Type B pancreatic cell (in vitro differentiated cells): ENCODE measurements at regions not wholly inside any gene's neighbourhood (a gene's known extent, or its start where the extent isn't known, plus 50 kb on each side); places are given as distances from the start of the nearest gene placed in this dataset.
"Not testable (repeated sequence)": the region's sequence is repeated elsewhere in the genome, so short reads cannot be mapped to it uniquely, and the experiment has no call there.

Experiments
- DNase-seq: peaks from one replicate; pipeline ENCODE4 v3.0.0; 2021; ENCODE audit warnings: mixed read lengths; ENCODE audit not compliant: unreplicated experiment; ENCODE audit errors: extremely low spot score
- H3K27ac Mint-ChIP-seq: 2 replicates; pipeline ENCODE4 v1.8.0; 2021; ENCODE audit warnings: mild to moderate bottlenecking, mixed read lengths
- H3K27me3 Mint-ChIP-seq: 2 replicates; pipeline ENCODE4 v1.8.0; 2021; ENCODE audit warnings: mixed read lengths
- H3K36me3 Mint-ChIP-seq: 2 replicates; pipeline ENCODE4 v1.8.0; 2021; ENCODE audit warnings: mixed read lengths
- H3K4me1 Mint-ChIP-seq: one replicate; pipeline ENCODE4 v1.8.0; 2021; ENCODE audit warnings: mixed read lengths; ENCODE audit not compliant: unreplicated experiment
- H3K4me3 Mint-ChIP-seq: 2 replicates; pipeline ENCODE4 v1.8.0; 2021; ENCODE audit warnings: mild to moderate bottlenecking, mixed read lengths
- H3K9me3 Mint-ChIP-seq: 2 replicates; pipeline ENCODE4 v1.8.0; 2021; ENCODE audit warnings: mixed read lengths
- TF ChIP-seq, protein P1 (sequence below): fragments of 200-600 bp; sonication (generic); conservative IDR thresholded peaks from 2 replicates; pipeline ENCODE4 v1.5.0; 2021; ENCODE audit warnings: antibody characterized with exemption, mild to moderate bottlenecking

DNA sequence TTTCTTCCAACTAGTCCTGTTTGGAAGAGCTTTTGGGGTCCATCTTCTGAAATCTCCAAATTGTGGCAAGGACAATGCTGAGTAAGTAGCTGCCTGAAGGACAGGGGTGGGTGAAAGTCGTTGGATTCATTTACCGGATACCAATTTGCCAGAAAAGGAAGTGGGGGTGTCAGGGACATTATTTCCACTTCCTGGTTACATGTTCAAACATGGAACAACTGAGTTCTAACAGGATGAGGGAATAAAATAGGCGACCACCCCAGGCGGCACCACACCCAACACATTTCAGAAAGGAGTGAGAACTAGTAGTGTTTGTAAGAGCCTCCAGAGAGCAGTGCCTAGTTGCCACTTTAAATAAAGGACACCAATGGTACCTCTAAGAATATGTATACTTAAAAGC, 158.6 kb upstream of the SERTAD2 start:
- no peaks in the 10 kb centered on the region for H3K36me3 Mint-ChIP-seq
- no peak for DNase-seq
- no peaks in the 10 kb centered on the region for H3K9me3 Mint-ChIP-seq
- H3K4me3 Mint-ChIP-seq: no peak overlapping the region
- H3K4me1 Mint-ChIP-seq: no peaks in the 10 kb centered on the region
- TF ChIP-seq, protein P1, sequence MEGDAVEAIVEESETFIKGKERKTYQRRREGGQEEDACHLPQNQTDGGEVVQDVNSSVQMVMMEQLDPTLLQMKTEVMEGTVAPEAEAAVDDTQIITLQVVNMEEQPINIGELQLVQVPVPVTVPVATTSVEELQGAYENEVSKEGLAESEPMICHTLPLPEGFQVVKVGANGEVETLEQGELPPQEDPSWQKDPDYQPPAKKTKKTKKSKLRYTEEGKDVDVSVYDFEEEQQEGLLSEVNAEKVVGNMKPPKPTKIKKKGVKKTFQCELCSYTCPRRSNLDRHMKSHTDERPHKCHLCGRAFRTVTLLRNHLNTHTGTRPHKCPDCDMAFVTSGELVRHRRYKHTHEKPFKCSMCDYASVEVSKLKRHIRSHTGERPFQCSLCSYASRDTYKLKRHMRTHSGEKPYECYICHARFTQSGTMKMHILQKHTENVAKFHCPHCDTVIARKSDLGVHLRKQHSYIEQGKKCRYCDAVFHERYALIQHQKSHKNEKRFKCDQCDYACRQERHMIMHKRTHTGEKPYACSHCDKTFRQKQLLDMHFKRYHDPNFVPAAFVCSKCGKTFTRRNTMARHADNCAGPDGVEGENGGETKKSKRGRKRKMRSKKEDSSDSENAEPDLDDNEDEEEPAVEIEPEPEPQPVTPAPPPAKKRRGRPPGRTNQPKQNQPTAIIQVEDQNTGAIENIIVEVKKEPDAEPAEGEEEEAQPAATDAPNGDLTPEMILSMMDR: no peak
- H3K27me3 Mint-ChIP-seq: peaks cover 4% of the 10 kb centered on the region
- no peak overlapping the region for H3K27ac Mint-ChIP-seq

DNA sequence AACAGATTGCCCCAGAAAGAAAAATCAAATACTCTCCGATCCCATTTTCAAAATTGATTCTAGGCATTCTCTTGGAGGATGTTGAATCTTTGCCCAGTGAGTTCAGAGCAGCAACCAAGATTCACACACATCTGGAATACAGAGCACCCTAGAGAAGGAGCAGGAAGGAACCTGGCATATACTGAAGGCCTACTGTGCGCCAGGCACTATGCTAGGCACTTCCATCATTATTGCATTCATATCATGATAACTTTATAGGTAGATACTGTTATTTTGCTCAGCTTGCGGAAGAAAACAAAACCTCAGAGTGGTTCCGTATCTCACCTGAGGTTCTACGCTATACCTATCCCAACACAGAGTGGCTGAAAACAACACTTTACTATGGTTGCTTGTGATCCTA, 160.3 kb upstream of the SERTAD2 start:
- Mint-ChIP-seq H3K27ac (no peak overlapping the region), H3K9me3 (no peaks in the 10 kb centered on the region), H3K27me3 (peaks cover 4% of the 10 kb centered on the region), H3K36me3 (no peaks in the 10 kb centered on the region), H3K4me1 (peaks cover 4% of the 10 kb centered on the region), H3K4me3 (no peak overlapping the region)
- DNase-seq: no peak
- TF ChIP-seq, protein P1: no peak

DNA sequence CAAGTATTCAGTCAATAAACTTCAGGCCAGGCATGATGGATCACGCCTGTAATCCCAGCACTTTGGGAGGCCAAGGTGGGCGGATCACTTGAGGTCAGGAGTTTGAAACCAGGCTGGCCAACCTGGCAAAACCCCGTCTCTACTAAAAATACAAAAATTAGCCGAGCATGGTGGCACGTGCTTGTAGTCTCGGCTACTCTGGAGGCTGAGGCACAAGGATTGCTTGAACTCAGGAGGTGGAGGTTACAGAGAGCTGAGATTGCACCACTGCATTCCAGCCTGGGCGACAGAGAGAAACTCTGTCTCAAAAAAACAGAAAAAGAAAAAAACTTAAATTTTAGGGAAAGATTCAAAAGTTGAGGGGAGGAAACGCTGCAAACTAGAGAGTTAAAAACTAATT, 162.8 kb upstream of the SERTAD2 start:
- not testable (repeated sequence) for H3K36me3 Mint-ChIP-seq, H3K27me3 Mint-ChIP-seq, DNase-seq, H3K4me3 Mint-ChIP-seq, H3K4me1 Mint-ChIP-seq, H3K27ac Mint-ChIP-seq, H3K9me3 Mint-ChIP-seq

DNA sequence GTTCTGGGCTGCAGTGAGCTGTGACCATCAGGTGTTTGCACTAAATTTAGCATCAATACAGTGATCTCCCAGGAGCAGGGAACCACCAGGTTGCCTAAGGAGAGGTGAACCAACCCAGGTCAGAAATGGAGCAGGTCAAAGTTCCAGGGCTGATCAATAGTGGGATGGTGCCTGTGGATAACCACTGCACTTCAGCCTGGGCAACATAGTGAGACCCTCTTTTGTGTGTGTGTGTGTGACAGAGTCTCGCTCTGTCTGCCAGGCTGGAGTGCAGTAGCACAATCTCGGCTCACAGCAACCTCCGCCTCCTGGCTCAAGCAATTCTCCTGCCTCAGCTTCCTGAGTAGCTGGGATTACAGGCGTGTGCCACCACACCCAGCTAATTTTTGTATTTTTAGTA, 163.7 kb upstream of the SERTAD2 start:
- Mint-ChIP-seq H3K27ac (no peak overlapping the region), H3K4me1 (peaks cover 14% of the 10 kb centered on the region), H3K9me3 (peaks cover 4% of the 10 kb centered on the region), H3K36me3 (no peaks in the 10 kb centered on the region), H3K27me3 (no peaks in the 10 kb centered on the region), H3K4me3 (no peak overlapping the region)
- no peak for DNase-seq
- TF ChIP-seq, protein P1: no peak

DNA sequence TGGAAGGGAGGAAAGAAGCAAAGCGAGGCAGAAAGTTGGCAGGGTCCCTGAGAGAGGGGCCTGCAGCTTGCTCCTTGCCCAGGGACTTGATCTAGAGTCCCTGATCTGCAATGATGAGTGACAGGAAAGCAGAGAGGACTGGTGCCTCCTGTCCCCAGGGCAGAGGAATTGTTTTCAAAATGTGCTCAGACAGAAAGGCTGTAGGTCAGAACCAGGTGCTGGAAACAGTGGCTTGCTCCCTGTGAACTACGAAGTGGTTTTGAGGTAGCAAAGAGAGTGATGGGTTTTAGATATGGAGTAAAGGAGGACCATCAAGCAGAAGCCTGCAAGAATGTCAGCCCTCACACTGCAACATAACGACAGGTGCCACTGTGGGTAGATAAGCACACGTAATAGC, 164.9 kb upstream of the SERTAD2 start:
- no peak for DNase-seq
- Mint-ChIP-seq H3K4me3 (no peak overlapping the region), H3K27ac (no peak overlapping the region), H3K27me3 (no peaks in the 10 kb centered on the region), H3K9me3 (peaks cover 5% of the 10 kb centered on the region), H3K36me3 (no peaks in the 10 kb centered on the region), H3K4me1 (peaks cover 18% of the 10 kb centered on the region)
- TF ChIP-seq, protein P1: no peak

DNA sequence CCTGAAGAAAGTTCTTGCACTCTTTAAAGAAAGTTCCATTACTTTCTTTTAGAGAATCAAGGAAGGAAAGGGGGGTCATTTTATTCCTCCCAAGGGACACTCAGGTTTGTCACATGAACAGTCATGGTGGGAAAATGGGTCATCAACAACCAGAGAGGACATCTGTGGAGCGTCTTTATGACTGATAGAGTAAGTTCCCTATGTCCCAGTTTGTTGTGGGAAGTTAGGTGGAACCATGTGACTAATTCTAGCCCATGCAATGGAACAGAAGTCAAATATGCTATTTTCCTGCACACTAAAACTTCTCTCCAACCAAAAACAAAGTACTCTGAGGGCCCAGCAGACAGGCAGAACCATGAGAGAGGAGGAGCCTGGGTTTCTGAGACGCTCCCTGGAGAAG, 165.6 kb upstream of the SERTAD2 start:
- Mint-ChIP-seq H3K4me1 (peaks cover 25% of the 10 kb centered on the region), H3K9me3 (peaks cover 5% of the 10 kb centered on the region), H3K27me3 (no peaks in the 10 kb centered on the region), H3K4me3 (no peak overlapping the region), H3K27ac (no peak overlapping the region), H3K36me3 (no peaks in the 10 kb centered on the region)
- TF ChIP-seq, protein P1: no peak
- no peak for DNase-seq
